ENCODE measurements at regions not wholly inside any gene's neighbourhood (a gene's known extent, or its start where the extent isn't known, plus 50 kb on each side); places are given as distances from the start of the nearest gene placed in this dataset.

DNA sequence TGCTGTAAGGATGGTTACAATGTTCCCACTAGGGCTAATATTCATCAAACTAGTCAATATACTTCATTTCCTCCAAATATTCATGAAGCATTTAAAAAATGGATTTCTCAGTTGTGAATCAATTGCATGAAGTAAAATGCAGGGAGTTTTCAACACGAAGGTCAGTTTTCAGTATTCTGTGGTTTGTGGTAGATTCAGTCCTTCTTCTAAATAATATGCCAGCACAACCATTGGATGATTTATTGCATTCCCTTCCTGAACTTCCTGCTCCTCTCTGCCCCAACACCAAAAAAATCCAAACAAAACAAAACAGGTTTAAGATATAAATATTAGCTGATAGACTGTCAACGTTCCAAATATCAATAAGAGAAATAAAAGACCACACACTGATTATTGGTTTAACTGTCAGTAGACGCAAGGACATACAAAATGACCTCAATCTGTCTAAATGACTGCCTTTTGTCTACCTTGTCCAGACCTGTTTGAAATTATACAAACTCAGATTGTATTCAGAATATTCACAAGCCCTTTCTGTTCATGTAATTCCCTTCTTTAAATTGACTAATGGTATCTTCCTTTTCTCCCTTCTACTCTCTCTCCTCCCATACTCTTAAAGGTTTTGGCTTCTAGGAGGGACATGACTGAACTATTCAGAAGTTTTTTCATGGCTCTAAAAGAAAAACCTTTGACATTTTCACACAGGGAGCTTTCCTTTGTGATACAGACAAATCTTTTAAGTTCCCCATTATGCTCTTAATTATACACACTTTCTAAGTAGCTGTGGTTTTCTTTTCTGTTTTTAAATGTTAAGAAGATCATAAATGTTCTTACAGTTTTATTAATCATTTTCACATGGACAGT is 92.6 kb upstream of the STT3B start:
- DNase-seq = no peak

GRCh38 chr3:31440878-31441277 is 91.8 kb upstream of the STT3B start:
- no peak for DNase-seq

DNA sequence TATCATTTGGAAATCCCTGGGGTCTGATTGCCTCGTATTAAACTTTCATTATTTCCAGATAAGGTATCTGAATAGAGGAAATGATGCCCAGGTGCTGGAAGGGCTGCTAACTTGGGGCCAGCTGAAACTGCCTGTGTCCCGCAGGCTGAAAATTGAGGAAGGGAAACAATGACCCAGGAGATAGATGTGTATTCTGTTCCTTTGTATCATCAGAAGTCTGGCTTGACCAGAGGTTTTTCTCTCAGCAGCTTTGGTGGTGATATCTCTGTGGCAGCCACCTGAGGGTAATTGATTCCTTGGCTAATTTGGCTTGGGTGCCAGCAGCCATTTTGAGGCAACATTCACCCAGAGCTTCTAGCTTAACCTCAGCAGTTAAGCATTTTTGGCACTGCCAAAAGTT is 90.0 kb upstream of the STT3B start:
- DNase-seq = no peak

DNA sequence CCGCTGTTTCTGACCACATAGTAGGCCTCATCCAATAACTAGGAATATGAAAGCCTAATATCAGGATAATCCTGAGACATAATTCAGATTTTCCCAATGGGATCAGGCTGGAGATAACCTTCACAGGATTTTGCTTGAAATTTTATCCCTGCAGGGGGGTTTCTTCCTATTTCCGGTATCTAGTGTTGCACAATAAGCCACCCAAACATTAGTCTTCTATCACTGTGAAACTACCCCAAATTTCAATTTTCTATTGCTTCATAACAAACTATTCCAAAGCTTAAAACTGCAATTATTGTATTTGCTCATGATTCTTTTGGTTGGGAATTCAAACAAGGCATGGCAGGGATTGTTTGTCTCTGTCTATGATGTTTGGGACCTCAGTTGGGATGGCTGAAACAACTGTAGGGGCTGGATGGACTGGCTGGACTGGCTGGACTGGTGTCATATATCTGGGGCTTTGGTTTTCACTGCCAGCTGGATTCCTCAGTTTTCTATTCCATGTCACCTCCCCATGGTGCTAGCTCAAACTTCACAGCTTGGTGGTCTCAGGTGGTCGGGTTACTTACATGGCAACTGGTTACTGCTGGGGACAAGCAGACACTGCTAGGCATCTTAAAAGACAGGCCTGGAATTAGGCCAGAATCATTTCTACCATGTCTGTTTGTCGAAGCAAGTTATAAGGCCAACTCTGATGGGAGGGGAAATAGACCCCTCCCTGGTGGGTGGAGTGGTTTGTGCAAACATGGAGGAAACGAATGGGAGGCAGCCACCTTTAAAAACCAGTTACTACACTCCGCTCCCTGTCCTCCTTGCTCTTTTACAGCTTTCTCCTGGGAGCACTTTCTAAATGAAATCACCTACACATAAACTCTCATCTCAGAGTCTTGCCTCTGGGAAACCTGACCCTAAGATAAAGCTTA is 88.2 kb upstream of the STT3B start:
- DNase-seq = no peak

- DNase-seq = no peak
Measured at GRCh38 chr3:31445701-31446100, 87.0 kb upstream of the STT3B start.

DNA sequence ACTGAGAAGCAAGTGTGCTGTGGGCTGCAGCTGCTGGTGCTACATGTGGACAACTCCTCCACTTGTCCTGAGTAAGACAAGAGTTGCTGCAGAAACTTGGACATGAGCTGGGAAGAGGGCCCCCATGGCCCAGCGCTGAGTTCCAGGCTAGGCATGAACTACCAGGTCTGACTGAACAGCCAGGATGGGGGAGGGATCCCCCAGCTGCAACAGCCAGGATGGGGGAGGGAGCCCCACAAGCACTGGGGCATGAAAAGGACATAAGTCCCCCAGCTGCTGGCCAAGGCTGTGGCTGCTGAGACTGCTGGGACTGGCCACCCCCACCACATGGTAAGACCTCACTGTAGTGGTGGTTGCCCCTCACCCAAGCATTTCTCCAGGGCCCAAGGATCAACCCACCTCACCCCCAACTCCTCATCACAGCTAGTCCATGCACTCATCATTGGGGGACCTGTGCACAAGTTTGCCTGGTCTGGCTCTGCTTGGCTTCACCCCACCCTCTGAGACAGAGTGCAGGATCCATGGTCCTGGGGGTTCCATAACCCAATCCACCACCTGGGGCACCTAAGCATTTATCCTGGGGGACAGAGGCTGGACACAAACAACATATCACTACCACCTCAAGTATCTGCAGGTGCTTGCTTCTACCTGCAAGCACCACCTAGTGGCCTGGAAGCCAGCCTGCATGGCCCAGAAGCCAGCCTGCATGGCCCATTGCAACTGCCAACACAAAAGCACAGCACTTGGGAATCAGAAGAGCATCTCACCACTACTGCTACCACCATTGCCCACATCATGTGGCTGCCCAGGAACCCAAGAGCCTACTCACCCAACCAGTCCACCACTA is 84.5 kb upstream of the STT3B start:
- no peak for DNase-seq

DNA sequence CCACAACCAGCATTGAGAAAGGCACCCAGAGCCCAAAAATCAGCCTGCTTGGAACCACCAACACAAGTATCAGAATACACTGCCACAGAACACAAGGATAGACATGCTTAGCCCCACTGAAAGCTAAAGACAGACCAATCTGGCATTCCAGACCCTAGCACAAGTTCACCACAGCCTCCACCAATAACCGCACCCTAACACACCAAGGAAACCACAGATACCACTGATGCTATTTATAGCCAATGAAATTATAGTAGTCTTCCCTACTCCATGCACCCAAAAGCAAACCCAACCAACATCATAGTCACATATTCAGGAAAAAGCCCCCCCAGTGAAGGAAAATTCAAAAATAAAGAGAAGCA is 83.9 kb upstream of the STT3B start:
- no peak for DNase-seq

DNA sequence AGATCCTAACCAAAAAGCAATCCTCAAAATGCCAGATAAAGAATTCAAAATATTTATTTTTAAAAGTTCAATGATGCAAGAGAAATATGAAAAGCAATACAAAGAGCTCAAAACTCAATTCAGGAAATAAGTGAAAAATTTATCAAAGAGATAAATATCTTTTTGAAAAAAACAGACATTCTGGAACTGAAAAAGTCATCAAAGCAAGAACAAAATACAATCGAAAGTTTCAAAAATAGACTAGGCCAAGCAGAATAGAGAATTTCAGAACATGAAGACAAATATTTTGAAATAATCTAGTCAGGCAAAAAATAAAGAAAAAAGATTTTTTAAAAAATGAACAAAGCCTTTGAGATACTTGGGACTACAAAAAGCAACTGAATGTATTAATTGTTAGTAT is 83.4 kb upstream of the STT3B start:
- DNase-seq = no peak

DNA sequence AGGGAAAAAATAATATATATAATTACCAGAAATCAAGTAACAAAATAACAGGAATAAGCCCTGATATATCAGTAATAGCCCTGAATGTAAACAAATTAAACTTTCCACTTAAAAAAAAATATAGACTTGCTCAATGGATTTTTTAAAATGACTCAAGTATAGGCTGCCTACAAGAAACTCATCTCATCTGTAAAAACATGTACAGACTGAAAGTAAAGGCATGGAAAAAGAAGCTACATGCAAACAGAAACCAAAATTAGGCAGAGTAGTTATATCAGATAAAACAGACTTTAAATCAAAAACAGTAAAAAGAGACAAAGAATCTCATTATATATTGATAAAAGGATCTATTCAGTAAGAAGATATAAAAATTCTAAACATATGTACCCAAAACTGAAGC is 82.4 kb upstream of the STT3B start:
- DNase-seq = no peak

- DNase-seq = no peak
Measured at GRCh38 chr3:31452495-31453106, 80.1 kb upstream of the STT3B start.

DNA sequence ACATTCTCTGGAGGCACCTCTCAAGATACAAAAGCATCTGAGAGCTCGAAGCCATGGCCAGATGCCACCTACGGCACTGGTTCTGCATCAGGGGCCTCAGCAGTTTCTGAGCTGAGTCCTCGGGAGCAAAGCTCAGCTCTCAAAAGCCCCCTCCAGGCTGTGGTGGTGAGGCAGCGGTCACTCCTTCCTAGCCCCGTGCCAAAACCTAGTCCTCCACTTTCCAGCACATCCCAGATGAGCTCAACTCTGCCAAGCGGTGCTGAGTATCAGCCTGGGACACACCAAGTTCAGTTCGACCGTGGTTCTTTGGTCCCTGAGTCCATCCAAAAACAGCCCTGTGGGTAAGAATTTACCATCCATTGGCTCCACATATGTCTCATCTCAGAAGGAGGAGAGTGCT is 79.3 kb upstream of the STT3B start:
- no peak for DNase-seq

DNA sequence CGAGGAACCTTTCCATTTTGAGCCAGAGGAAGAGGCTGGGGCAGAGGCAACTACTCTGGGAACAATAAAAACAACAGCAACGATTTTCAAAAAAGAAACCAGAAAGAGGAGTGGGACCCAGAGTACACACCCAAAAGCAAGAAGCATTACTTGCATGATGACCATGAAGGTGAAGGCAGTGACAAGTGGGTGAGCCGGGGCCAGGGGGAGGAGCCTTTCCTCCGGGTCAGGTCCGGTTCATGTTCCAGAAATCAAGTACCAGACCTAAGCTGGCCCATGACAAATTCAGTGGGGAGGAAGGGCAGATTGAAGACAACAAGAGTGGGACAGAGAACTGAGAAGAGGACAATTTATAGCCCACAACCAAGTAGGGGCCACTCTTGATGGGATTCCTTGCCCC is 77.2 kb upstream of the STT3B start:
- DNase-seq = no peak

GRCh38 chr3:31456373-31456772 is 76.4 kb upstream of the STT3B start:
- DNase-seq = no peak

DNA sequence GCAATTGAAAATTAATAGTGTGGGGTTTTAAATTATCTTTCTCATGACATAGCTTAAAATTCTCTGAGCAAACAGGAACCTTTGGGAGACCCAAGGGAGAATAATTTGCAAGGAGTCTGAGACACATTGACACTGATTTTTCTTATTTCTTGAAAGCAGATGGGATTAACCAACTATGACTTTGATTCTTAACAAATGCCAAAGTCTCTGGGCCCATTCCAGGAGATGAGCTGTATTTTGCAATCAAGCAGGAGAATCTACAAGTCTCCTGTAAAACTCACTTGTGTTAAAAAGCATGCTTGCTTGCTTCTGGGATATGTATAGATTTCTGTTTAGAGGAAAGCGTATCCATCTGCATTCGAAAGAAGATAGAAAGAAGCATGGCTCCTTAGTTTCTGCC is 71.3 kb upstream of the STT3B start:
- DNase-seq = no peak

- DNase-seq = no peak
Measured at GRCh38 chr3:31462050-31462569, 70.6 kb upstream of the STT3B start.

DNA sequence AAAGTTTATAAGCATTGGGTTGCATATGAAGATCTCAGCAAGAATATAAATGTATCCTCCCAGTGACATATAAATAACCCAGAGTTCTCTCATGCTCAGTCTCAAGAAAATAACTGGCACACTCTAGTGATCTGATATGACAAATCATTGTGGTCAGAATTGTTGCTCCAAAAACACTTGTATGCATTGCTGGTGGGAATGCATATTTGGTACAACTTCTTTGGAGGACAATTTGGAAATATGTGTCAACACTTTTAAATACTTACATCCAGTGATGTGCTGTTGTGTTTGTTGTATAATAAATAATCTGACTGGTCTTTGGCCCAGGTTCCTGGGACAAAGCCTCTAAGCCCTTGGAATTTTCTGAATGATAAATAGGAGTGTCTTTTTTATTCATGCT is 66.7 kb upstream of the STT3B start:
- no peak for DNase-seq

GRCh38 chr3:31466866-31467265 is 65.9 kb upstream of the STT3B start:
- no peak for DNase-seq

DNA sequence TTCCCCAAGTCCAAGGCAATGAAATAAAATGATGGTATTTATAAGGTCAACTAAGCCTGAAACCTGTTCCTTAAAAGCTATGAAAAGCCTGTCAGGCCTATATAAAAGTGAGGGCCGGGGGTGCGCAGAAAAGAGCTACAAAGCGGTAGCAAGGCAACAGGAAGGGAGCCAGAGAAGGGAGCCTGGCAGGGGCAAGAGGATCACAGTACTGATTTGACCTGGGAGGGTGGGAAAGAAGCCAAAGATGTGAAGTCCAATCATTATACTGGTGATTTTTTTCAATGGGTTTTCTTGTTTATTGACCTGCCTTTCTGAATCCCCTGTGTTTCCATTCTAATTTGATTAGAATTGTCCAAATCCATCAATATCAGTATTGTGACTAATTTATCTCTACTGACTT is 64.3 kb upstream of the STT3B start:
- no peak for DNase-seq

GRCh38 chr3:31469385-31469784 is 63.3 kb upstream of the STT3B start:
- no peak for DNase-seq

DNA sequence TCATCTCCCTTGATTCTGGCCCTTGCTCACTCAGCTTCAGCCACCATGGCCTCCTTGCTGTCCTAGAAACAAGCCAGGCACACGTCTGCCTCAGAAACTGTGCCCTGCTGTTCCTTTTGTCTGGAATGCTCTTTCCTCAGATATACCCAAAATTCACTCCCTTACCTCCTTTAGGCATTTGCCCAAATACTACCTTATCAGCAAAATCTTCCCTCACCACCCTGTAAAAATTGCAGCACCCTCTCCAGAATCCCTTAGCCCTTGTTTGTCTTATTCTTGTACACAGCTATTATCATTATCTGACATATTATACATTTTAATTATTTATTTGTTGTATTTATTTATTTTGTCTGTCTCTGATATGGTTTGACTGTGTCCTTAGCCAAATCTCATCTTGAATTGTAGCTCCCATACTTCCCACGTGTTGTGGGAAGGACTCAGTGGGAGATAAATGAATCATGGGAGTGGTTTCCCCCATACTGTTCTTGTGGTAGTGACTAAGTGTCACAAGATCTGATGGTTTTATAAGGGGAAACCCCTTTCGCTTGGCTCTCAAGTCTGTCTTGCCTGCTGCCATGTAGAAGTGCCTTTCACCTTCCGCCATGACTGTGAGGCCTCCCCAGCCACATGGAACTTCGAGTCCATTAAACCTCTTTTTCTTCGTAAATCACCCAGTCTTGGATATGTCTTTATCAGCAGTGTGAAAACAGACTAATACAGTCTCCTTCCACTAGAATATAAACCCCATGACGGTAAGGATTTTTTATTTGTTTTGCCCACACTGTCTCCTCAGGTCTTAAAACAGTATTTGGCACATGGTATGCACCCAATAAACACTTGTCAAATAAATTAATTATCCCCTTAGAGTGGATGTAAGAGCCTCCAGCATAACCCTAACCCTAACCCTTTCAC is 60.0 kb upstream of the STT3B start:
- DNase-seq = no peak

GRCh38 chr3:31476209-31476608 is 56.5 kb upstream of the STT3B start:
- DNase-seq = no peak

All from NCI-H510A treated with DMSO at 0.1 percent for 48 hours (cell line).